Stimulated activated naive CD8-positive, alpha-beta T cell treated with anti-CD3 and anti-CD28 coated beads, Interleukin-15, Interleukin-2, amounts not matched to agents 100 U/mL and 50 U/mL, for 24 hours (primary cell): ENCODE measurements at regions not wholly inside any gene's neighbourhood (a gene's known extent, or its start where the extent isn't known, plus 50 kb on each side); places are given as distances from the start of the nearest gene placed in this dataset.
"Not testable (repeated sequence)": the region's sequence is repeated elsewhere in the genome, so short reads cannot be mapped to it uniquely, and the experiment has no call there.

Experiments
- ATAC-seq: fragments of 150-1000 bp; cut with Tn5 transposase; one replicate; pipeline ENCODE4 v1.10.0; 2021
- DNase-seq: peaks from one replicate; pipeline ENCODE4 v3.0.0; 2021

DNA sequence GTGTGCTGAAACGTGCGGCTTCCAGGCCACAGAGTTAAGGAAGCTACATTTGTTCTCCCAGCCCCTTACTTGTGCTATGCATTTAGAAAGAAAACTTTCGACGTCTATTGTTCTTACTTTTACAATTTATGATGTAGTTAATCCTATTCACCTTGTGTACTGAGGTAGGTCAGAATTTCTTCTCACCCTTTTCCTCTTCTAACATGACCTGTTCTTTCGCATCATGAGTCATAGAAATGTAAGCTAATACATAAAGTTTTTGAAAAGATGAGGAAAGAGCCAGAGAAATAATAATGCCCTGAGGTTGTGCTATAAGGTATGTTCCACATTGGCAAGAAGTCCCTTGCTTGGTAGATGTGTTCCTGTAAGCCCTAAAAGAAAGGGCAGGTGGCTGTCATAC lies 298.3 kb downstream of the TRIML1 start:
- no peak for ATAC-seq
- DNase-seq, result no peak

DNA sequence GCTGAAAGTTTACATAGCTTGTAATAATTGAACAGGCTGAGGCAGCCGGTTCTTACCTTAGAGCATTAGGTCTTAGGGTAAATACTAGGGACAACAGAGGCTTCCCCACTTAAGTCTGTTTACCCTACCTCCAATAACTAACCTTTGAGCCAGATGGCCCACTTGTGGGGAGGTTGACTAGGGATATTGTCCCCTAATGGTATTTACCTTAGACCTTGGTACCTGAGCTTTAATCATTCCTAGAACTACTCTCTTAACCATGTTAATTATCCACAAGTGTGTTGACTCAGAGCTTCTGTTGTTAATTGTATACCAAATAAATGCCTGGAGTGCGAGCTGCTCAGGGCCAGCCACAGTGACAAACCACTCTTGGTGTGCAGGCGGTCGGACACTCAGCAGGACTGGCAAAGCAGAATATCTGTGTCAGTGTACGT lies 299.2 kb downstream of the TRIML1 start:
- not testable (repeated sequence) for ATAC-seq

DNA sequence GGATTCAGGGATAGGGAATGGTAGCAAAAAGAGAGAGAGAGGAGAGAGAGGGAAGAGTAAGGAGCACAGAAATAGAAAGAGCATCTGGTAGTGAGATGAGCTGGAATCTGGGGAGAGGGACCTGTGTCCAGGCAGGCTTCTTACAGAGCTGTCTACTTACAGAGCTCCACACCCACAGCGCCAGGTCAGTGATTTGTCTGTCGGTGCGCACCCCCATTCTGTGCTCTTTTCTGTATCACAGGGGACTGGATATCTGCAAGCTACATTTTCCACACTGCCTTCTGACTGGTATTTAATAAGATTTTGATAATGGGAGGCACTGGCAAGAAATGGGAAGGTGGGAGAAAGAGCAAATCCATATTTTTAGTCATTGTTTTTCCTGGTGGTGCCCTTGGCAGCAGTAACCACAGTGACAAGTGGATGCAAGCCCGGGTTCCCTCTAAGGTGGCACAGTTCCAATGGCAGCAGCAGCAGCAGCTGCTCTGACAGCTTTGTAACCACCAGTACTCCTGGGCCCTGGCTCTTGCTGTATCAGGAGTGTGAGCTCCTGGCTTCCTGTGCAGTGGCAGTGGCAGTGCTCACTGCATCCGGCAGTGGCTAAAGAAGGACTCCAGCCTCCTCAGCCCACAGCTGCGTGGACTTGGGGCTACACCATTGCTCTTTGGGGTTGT lies 300.5 kb downstream of the TRIML1 start:
- no peak for ATAC-seq

More for the DNA sequence above, 299.2 kb downstream of the TRIML1 start:
- not testable (repeated sequence) for DNase-seq

DNA sequence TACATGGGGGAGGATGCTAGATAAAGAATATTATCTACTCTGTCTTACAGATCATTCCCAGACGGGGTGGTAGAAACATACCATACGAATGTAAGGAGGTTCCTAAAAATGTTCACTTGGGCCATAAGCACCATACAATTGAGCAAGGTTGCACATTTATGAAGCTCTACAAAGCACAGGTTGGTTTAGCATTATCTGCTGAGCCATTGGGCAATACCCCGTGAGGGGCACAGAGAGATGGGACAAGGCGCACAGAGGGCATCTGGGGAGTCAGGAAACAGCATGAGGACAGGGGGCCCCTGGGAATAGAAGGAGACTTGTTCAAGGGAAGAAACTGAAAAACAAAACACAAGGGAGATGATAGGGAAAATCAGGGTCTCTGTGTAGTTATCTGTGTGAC lies 305.3 kb downstream of the TRIML1 start:
- no peak for ATAC-seq

More for the DNA sequence above, 300.5 kb downstream of the TRIML1 start:
- no peak for DNase-seq

DNA sequence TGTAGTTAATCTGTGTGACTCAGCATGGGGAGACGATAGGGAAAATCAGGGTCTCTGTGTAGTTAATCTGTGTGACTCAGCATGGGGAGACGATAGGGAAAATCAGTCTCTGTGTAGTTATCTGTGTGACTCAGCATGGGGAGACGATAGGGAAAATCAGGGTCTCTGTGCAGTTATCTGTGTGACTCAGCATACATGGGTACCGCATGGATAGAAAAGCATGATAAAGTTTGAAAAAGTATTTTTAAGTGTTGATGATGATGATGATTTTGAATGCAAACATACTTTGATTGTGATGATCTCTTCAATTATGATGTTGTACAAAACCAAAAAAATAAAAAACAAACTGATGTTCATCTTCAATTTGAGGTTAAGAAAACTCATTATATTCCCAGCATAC lies 309.8 kb downstream of the TRIML1 start:
- not testable (repeated sequence) for DNase-seq, ATAC-seq

More for the DNA sequence above, 305.3 kb downstream of the TRIML1 start:
- no peak for DNase-seq

DNA sequence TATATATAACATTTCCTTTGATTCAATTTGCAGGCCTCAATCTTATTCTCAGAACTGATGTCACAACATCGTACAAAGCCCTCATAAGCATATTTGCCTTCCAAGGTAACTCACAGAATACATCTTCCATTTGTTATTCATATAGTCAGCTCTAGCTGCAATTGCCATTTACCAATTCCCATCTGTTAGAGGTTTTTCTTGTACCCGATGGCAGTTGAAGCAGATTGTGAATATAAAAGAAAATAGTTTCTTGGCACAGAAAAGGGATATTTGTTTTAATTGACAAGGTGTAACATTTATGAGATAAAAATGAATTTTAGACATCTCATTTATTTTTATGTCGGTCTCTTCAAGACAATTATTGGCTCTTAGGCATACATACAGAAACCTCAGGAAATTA lies 311.3 kb downstream of the TRIML1 start:
- no peak for ATAC-seq
- DNase-seq, result no peak

DNA sequence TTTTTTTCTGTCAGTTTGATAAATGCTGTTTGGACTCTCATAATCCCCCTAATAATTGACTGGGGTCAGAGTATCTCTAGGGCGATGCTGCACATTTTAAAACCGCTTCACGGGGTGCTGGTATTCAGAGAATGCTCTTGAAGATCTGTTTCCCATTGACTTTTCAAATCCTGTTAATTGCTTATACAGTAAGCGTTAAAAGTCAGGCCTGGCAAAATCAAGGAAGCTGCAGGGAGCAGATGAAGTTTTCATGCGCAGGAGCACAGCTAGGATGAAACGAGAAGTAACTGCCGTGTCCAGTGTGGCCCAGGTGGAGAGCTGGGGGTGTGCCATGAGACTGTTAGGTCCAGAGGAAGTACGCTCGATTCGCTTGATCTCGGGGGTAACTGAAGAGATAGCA lies 312.9 kb downstream of the TRIML1 start:
- ATAC-seq (no peak), DNase-seq (no peak)

DNA sequence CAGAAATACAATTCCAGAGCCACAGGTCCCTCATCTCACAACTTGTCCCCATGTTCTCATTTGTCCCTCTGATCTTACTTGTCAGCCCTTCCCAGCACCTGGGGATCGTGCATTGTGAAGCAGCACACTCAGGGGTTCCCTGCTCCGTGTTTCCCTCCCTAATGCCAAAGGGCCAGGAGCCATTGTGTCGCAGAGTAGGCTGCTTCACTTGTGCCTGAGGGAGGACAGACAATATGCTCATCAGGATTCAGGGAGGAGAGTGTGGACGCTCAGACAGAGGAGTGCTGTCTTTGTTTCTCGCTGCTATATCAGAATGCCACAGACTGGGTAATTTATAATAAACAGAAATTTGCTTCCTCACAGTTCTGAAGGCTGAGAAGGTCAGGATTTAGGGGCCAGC lies 315.3 kb downstream of the TRIML1 start:
- ATAC-seq (no peak), DNase-seq (no peak)

DNA sequence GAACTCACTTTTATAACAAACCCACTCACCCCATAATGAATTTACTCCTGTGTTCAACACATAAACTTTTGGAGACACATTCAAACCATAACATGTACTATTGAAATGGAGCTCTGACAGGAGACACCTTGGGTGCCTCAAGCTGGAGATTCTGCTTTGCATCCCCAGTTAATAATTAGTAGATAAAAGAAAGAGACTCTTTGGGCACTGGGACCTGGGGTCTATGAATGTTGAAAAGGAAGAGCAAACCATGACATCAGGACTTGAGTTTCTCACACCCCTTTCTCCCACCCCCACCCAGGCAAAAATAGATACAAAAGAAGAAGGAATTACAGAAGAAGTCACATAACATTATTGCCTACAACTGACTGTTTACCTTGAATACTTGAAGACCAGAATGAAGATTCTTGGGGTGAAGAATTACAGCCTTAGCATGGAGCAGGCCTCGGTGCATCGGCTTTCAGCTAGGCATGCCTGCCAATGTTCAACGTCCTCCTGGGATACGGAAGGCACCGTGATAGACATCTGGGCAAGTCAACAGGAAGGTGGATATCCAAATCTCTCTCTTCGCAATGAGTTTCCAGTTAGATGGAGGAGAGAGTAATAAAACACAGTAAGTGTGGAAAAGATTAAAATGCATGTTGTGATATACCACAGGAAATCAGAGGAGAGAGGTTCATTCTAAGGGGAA lies 316.0 kb downstream of the TRIML1 start:
- no peak for ATAC-seq
- no peak for DNase-seq

DNA sequence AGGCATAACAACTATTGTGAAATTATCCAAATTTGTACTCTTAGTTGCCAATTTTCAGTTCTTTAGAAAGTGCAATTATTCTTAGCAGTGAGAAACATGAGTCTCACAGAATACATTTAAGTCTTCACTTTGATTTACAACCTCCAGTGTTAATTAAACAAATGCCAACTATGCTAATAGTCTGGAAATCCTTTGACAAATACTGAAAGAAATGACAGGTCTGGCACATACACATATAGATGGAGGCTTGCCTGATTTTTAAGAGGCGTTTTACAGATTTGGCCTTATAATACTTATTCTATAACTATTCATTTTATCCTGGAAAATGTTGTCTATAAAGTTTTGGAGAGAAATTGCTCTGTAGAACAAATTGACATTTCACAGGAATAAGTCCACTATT lies 320.1 kb downstream of the TRIML1 start:
- DNase-seq (no peak), ATAC-seq (no peak)

DNA sequence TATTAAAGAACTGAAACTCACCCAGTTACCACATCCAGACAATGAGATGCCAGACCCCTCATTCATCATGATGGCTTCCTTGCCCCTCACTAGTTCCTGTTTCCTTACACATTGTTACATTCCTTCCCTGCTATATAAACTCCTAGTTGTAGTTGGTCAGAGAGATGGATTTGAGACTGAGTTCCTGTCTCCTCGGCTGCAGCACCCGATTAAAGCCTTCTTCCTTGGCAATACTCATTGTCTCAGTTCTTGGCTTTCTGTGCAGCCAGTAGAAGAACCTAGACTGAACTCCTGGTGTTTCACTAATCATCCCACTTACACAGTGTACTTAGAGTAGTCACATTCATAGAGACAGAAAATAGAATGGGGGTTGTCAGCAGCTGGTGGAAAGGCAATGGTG lies 324.7 kb downstream of the TRIML1 start:
- DNase-seq (no peak), ATAC-seq (no peak)

DNA sequence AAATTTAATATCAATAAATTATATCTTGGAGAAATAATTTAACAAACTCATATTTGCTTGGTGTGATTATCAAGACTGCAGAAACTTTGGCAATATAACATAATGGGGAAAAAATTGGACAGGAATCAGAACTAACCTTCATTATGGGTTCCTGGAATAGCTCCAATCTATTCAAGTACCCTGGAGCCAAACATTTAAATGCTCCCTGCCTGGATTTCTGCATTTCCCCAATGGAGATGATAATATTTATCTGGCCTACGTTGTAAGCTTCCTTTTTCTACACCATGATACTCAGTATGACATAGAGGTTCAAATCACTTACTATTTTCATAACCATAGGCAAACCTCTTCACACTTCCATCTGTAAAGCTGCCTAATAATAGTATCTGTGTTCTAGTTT lies 326.8 kb downstream of the TRIML1 start:
- ATAC-seq (no peak), DNase-seq (no peak)

DNA sequence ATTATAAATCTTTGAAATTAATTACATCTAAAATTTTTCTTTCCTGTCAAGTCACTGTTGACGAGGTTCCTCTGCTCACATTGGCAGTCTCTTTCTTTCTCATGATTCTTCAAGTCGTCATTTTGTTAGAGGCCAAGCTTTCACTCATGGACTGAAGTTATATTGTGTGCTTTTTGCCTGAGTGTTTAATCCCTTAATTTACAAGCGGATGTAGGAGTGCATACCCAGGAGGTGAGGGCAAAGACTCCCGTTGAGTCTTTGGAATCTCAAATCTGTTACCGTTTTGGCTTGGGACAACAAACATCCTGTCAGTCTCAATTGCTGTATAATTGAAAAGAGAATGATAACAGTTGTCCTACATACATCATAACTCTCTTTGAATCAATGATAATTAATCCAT lies 345.0 kb downstream of the TRIML1 start:
- DNase-seq, result no peak
- ATAC-seq, result no peak

DNA sequence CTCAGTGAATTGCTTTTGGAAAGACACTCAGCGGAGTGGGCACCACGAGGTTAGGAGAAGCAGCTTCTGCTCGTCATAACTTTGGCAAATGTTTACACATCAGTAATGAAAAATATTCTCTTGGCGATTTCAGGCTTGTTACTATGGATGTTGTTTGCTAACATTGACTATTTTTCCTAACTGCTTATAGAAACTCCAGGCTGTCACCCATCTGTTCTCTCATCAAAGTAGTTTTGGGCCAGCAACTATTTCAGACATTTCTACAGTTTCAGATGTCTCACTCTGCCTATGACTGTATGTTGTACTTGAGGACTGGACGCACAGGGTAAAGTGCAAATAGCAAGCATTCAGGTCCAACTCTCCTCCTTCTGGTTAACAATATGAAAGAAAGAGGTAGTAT lies 346.7 kb downstream of the TRIML1 start:
- DNase-seq, result no peak
- ATAC-seq, result no peak

DNA sequence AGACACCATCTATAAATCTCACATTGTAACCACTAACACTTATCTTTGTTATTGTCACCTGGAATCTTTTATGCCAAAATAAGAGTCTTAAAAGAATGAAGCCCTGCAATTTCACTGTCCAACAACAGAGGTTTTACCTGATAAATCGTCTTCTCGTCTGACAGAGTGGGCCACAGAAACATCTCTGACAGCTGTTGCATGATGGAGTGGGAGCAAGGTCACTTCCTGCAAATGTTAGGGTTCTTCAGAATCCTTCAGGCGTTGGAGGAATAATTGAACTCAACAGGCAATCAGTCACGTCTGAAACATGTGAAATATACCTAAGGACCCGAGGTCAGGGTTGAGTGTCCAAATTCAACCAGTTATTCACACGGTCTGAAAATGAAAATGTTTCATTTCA lies 353.6 kb downstream of the TRIML1 start:
- no peak for DNase-seq
- ATAC-seq, result no peak

DNA sequence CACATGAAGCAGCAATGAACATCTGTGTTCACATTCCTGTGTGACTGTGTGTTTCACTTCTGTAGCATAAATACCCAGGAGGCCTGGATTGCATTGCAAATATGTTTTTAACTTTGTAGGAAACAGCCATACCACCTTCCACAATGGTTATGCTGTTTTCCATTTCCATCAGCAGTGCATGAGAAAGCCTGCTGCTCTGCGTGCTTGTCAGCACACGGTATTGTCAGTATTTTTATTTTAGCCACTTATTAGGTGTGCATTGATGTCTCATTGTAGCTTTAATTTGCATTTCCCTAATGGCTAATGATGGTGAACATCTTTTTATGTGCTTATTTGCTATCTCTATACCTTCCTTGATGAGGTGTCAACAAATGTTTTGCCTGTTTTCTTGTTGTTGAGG lies 355.9 kb downstream of the TRIML1 start:
- ATAC-seq (no peak), DNase-seq (no peak)

DNA sequence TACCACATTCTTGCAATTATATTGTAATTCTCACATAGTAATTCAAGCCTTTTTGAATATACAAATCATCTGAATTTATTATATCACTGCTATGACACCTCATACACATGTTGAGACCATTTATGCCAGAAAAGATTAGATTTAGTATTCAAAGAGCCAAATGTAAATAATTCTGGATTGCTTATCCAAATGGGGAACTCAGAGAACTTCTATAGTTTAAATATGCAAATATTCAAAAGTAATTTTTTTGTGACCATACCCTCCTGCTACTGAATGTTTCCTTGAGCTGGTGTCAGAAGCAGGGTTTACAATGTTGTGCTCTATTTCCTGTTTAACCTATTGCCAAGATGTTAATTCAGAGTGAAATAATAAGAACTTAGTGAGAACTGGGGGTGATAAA lies 372.2 kb downstream of the TRIML1 start:
- no peak for DNase-seq
- ATAC-seq, result no peak

DNA sequence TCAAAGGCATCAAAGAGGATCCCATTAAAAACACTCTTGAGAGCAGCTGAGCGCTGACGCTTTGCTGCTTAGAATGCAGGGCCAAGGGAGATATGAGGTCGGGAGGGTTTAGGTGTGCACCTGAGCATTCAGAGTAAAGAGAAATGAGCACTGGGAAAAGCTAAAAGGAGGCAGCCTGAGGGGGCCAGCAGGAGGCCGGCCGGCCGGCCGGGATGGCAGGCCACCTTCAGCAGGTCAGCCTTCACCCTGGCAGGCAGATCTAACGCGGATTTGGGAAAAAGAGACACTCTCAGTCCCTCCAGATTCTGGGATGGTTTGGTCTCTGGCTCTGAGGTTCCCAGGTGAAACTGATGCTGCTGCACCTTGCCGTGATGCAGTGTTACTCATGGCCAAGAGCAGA lies 393.5 kb downstream of the TRIML1 start:
- ATAC-seq (no peak), DNase-seq (no peak)

DNA sequence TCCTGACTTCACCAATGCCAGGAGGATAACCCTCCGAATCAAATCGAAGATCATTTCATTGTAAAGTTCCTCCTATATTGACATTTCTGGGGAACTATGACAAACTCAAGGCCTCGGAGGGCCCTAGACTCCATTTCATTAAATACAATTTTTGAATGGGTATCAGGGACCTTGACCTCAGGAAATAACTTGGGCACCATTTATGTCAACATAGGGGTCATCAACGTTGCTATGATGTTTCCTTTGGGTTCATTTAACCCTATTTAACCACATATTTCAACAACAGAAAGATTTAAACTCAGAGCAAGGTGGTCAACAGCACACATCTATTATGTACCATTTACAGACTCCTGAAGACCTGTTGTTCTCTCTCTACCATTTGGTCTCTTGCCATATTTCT lies 395.1 kb downstream of the TRIML1 start:
- no peak for DNase-seq
- ATAC-seq, result no peak

DNA sequence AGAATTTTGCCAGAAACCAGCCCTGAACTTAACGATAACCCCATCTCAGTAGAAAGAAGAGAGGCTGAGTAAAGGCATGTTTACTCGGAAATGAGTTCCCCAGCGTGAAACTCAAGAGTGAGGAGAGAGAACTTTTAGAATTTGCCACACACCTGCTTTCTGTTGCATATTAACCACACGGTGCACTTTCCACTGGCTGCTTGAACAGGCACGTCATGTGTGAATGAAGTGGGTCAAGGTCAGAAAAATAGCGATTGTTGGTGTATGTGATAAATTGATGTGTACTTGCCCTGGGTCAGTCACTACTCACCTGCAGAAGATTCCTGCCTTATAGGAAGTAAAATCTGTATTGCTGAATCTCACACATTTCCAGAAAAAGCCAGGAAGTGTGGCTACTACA lies 395.7 kb downstream of the TRIML1 start:
- DNase-seq (no peak), ATAC-seq (no peak)

DNA sequence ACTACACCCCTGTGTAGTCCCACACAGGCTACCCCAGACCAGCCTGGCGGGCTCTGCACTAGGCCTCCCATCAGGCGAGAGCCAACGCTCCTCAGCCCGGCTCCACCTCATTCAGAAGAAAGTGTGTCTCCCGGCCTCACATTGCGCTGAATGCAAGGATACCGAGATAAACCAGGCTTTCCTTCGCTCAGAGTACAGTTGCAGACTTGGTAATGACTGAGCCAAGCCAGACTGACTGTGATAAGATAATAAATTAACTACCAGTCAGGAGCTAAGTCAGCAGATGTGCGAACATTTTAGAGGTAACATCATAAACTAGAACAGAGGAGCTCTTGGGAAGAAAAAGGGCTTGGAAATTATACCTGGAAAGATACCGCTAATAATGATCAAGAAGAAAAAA lies 397.6 kb downstream of the TRIML1 start:
- ATAC-seq (no peak), DNase-seq (no peak)

DNA sequence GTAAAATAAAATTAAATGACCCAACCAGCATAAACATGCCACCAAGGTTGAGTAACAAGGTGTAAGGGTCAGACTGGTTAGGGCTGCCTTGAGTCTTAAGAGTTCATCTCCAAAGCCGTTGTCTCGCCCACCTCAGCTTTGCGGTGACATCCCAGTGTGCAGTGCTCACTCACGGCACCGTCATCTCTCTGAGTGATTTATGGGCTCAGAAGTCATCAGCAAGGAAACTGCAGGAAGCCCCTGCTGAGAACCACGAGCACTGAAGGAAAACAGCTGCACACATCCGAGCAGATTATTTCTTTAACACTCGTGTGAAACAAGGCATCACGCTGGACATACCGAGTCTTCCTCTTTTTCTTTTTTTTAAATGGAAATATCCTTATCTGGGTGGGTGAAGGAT lies 411.1 kb downstream of the TRIML1 start:
- ATAC-seq (no peak), DNase-seq (no peak)

DNA sequence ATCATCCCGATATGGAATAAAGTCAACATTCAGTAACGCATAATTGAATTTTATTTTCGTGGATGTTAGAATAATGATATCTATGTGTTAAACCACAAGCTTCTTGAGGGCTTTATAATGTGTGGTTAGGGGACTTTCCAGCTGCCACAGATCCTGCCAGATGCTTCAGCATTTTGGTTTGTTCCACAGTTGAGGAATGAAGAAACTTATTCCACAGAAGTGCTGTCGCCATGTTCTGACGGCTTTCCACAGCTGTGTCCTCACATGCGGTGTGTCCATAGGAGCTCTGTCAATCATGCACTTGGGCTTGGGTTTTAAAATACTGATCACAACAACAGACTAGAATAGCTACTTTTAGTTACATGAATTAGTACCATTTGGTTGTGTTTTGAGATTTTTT lies 411.9 kb downstream of the TRIML1 start:
- DNase-seq, result no peak
- ATAC-seq, result no peak

DNA sequence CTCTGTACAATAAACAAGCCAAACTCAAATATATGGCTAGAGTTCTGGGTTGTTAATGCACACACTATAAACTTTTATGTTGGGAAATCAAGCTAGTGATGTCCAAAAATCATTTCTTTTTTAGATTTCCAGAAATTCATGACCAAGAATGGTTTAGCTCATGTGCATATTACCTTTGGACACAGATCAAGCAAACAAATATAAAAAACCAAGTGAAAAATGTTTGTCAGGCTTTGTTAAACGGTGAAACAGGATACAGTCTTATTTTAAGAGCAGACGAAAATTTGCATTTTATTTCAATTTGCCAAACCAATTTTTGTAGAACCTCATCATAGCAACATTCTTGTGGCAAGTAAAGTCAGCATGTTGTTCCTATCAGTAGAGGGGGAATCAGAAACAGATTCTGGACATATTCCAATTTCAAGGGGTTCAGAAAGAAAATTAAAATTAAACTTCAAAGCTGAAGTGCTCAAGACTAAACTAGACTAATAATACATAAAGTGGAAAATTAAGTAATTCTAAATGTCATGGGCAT lies 413.6 kb downstream of the TRIML1 start:
- DNase-seq (no peak), ATAC-seq (no peak)
